ENCODE measurements at regions not wholly inside any gene's neighbourhood (a gene's known extent, or its start where the extent isn't known, plus 50 kb on each side); places are given as distances from the start of the nearest gene placed in this dataset.

DNA sequence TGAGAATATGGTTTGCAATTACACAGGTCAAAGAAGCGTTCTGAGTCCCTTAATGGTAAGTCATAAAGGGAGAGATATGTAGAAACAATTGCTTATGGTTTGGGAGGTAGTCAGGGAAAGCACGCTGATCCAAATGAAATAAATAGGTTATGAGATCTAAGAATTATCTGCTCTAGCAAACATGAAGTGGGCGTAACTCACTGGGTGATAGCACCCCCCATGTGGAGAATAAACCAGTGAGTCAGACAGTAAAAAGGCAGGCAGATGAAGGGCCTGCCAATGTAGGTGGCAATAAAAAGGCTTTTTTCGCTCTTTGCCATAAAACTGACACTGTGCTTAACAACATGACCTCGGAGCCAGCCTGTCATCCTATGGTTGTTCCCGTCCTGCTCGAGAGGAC lies 306.9 kb downstream of the GLRX3 start:
- no peak overlapping the region for H3K4me3 ChIP-seq (ENCODE audit: low read depth, low read length)
- DNase-seq (ENCODE audit: low read depth) = no peak

- H3K4me3 ChIP-seq (ENCODE audit: low read depth, low read length) = no peak overlapping the region
- no peak for DNase-seq (ENCODE audit: low read depth)
Measured at GRCh38 chr10:130453036-130453720, 317.0 kb downstream of the GLRX3 start.

DNA sequence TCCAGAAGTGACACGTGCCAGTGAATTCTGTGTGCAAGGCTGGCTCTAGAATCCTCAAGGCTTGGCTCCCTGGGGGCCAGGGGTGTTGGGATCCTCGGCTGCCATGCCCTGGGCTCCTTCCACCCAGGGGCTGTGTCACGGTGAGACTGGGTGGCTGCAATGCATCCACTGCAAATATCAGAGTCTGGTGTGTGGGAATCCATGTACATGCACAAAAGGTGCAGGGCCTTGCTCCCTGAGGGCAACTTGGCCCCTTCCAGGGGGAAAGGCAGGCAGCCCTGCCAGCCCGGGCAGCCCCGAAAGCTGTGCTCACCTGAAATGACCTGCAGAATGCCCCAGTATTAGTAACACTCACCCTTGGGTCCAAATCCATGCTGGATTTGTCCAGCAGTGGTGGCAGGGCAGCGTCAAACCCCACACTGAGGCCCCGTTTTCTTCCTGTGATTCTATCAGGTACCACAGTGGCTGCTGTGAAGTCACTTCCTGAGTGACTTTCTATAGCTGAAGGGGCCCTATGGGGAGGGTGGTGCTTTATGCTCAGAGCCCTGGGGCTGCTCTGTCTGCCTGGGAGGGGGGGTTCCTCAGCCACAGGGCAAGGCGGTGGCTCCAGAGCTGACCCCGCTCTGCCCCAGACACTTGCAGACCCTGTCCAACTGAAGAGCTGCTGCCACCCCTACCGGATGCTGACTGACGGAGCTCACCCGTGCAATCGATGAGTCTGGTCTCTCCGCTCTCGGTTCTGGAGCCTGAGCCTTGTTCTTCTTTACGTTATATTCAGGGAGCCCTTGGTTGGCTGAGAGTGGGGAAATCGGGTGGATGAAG lies 317.7 kb downstream of the GLRX3 start:
- DNase-seq (ENCODE audit: low read depth) = no peak
- no peak overlapping the region for H3K4me3 ChIP-seq (ENCODE audit: low read depth, low read length)

- no peak overlapping the region for H3K4me3 ChIP-seq (ENCODE audit: low read depth, low read length)
- DNase-seq (ENCODE audit: low read depth) = no peak
Measured at GRCh38 chr10:130454543-130455000, 318.4 kb downstream of the GLRX3 start.

DNA sequence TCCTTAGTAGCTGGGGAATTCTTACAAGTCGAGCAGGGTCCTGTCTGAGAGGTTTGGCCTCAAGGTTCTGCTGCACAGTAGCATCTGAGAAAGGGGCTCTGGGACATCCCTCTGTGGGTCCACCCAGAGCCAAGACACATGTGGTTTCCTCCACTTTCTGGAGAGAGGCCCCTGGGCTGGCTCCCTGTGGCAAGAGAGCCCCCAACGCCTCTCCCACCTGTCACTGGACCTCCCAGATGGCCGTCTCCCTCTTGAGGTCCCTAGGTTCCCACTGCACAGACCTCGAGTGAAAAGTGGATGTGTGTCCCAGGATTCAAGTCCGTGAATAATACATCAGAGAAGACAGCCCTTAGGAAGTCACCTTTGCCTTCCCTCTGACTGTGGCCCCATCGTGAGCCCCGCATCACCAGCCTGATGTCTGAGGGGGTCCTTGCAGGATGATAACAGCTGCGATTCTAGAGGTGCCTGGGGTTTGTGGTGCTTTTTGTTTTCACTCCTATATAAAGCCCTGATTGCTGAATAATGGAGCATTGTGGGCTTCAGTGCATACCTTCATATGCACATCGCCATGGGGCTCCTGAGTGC lies 319.0 kb downstream of the GLRX3 start:
- H3K4me3 ChIP-seq (ENCODE audit: low read depth, low read length) = no peak overlapping the region

GRCh38 chr10:130455791-130456190 lies 319.6 kb downstream of the GLRX3 start:
- H3K4me3 ChIP-seq (ENCODE audit: low read depth, low read length) = no peak overlapping the region
- no peak for DNase-seq (ENCODE audit: low read depth)

More for the DNA sequence above, 319.0 kb downstream of the GLRX3 start:
- DNase-seq (ENCODE audit: low read depth) = no peak

DNA sequence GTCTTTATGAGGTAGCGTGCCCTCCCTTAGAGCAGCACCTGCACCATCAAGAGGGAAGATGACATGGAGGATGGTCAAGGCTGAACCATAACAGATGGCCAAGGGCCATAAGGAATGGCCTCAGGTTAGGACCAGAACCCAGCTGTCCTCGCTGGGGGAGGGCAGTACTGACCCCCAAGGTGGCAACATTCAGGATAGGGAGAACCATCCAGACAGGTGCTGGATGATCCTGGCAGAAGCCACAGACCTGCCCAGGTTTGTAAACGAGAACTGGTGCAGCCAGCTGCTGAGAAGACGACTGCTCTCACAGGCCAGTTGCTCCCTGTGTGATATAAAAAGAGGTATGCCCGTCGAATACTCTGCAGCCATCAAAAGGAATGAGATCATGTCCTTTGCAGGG lies 320.4 kb downstream of the GLRX3 start:
- H3K4me3 ChIP-seq (ENCODE audit: low read depth, low read length) = no peak overlapping the region
- DNase-seq (ENCODE audit: low read depth) = no peak

DNA sequence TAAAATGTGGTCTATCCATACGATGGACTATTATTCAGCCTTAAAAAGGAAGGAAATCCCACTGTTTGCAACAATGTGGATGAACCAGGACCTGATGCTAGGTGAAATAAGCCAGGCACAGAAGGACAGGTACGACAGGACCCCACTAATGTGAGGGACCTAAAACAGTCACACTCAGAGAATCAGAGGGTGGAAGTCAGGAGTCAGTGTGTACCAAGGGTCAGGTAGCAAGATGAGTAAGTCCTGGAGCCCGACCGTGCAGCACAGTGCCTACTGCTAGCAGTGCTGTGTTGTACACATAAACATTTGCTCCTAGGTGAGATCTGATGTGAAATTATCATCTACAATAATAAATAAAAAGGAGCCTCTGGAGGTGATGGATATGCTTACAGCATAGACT lies 322.3 kb downstream of the GLRX3 start:
- no peak for DNase-seq (ENCODE audit: low read depth)
- no peak overlapping the region for H3K4me3 ChIP-seq (ENCODE audit: low read depth, low read length)

GRCh38 chr10:130459011-130459410 lies 322.8 kb downstream of the GLRX3 start:
- no peak for DNase-seq (ENCODE audit: low read depth)
- H3K4me3 ChIP-seq (ENCODE audit: low read depth, low read length) = no peak overlapping the region

DNA sequence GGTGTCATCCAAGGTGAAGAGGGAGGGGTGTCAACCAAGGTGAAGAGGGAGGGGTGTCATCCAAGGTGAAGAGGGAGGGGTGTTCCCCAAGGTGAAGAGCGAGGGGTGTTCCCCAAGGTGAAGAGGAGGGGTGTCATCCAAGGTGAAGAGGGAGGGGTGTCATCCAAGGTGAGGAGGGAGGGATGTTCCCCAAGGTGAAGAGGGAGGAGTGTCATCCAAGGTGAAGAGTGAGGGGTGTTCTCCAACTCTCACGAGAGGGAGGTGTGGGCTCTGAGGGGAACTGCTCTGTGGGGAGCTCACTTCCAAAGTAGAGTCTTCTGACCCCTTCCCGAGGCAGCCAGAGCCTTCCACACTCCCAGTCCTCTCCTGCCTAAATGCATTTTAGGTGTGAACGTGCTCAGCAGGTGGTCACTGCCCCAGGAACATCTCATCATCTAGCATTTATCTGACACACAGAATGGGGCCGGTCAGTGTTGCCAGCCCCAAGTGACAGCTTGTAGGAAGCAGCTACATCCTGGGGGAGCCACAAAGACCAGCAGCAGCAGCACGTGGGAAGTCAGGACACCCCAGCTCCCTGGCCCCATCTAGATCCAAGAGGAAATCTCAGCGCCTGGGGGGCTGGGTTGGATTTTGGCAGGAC lies 323.8 kb downstream of the GLRX3 start:
- DNase-seq (ENCODE audit: low read depth) = no peak
- H3K4me3 ChIP-seq (ENCODE audit: low read depth, low read length) = no peak overlapping the region

GRCh38 chr10:130461631-130462030 lies 325.4 kb downstream of the GLRX3 start:
- H3K4me3 ChIP-seq (ENCODE audit: low read depth, low read length) = no peak overlapping the region
- DNase-seq (ENCODE audit: low read depth) = no peak

GRCh38 chr10:130463104-130463875 lies 327.1 kb downstream of the GLRX3 start:
- DNase-seq (ENCODE audit: low read depth) = no peak

DNA sequence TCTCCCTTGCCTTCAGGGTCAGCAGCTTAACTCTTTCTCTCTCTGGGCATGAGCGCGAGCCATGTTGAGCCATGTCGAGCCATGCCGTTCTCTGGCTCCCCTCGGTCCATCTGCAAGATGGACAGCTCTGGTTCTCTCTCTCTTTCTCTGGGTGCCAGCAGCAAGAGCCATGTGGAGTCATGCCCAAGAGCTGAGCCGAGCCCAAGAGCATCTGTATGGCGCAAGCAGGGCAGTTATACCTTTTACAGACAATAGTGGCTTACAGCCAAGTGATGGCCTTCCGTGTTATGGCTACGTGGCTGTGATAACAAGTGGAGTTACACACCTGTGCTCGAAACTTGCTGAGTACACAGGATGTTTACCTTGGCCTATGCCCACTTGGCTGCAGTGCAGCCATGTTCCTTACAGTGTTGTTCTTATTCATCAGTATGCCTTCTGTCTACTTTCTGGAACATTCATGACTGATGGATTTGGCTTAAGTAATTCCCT lies 327.7 kb downstream of the GLRX3 start:
- H3K4me3 ChIP-seq (ENCODE audit: low read depth, low read length) = no peak overlapping the region
- DNase-seq (ENCODE audit: low read depth) = no peak

More at GRCh38 chr10:130463104-130463875, 327.1 kb downstream of the GLRX3 start:
- H3K4me3 ChIP-seq (ENCODE audit: low read depth, low read length) = no peak overlapping the region

GRCh38 chr10:130464426-130464825 lies 328.2 kb downstream of the GLRX3 start:
- no peak for DNase-seq (ENCODE audit: low read depth)
- no peak overlapping the region for H3K4me3 ChIP-seq (ENCODE audit: low read depth, low read length)

DNA sequence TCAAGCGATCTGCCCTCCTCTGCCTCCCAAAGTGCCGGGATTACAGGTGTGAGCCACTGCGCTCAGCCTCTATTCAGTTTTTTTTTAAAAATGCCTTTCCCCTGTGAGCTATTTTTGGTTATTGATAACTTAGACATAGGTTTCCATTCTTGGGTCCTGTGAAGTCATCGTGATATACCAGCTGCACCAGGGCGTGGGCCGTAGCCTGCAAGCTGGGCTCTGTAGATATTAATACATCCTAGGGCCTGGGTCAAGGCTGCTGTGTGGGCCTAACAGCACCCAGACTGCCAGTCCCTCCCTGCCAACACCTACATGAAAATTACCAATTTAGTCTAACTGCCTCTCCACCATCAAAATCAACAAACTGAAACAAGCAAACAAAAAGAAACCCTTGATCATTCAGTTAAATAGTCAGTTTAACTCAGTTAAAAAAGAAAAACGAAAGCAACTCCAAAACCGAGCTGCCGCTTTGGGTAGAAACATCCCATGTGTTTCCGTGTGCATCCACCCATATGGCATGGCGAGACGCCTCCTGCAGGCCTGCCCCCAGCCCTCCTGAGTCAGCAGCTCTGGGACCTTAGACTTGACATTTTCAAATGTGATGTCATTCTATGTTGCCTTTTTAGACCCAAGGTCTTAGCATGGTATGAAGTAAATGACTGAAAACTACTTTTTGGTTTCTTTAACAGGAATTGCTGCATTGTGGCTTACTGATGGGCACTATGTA lies 330.2 kb downstream of the GLRX3 start:
- no peak for DNase-seq (ENCODE audit: low read depth)
- H3K4me3 ChIP-seq (ENCODE audit: low read depth, low read length) = no peak overlapping the region

DNA sequence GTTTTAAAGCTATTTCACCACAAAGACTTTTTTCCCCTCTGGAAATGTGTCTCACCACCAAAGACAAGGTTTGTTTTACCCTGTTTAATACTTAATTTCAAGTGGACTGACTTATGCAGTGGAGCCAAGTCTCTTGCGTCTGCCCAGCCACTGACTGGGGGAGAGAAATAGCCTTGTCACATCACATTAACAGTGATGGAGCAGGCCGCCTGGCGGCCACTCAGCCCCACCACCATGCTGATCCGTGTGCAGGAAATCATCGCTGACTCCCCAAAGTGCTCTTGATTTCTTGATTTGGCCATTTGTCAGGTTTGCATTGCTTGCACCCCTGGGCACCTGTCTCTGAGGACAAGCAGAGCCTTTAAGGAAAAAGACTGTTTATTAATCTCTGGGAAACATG lies 334.1 kb downstream of the GLRX3 start:
- DNase-seq (ENCODE audit: low read depth) = no peak

GRCh38 chr10:130470973-130471372 lies 334.8 kb downstream of the GLRX3 start:
- no peak for DNase-seq (ENCODE audit: low read depth)

More for the DNA sequence above, 334.1 kb downstream of the GLRX3 start:
- H3K4me3 ChIP-seq (ENCODE audit: low read depth, low read length) = no peak overlapping the region

GRCh38 chr10:130471486-130471885 lies 335.3 kb downstream of the GLRX3 start:
- no peak overlapping the region for H3K4me3 ChIP-seq (ENCODE audit: low read depth, low read length)
- DNase-seq (ENCODE audit: low read depth) = no peak

More at GRCh38 chr10:130470973-130471372, 334.8 kb downstream of the GLRX3 start:
- H3K4me3 ChIP-seq (ENCODE audit: low read depth, low read length) = no peak overlapping the region

Measured in skeletal muscle cell (primary cell).